Testis (tissue), 2 donors: ENCODE measurements at regions not wholly inside any gene's neighbourhood (a gene's known extent, or its start where the extent isn't known, plus 50 kb on each side); places are given as distances from the start of the nearest gene placed in this dataset.
A peak's percentile ranks its signal among the peaks of the same experiment; 100 is the strongest.
"Not testable (repeated sequence)": the region's sequence is repeated elsewhere in the genome, so short reads cannot be mapped to it uniquely, and the experiment has no call there.

ENCODE experiments used
- DNase-seq: peaks from one replicate; pipeline ENCODE4 v3.0.0-alpha.2; 2019
- H3K27ac ChIP-seq, 2 donors: fragments of 200-600 bp; sonication (generic); one replicate each; pipeline ENCODE4 v1.5.1; 2019
- H3K27me3 ChIP-seq: fragments of 200-600 bp; sonication (generic); one replicate; pipeline ENCODE4 v1.5.1; 2019
- H3K36me3 ChIP-seq: fragments of 200-600 bp; sonication (generic); one replicate; pipeline ENCODE4 v1.5.1; 2017; ENCODE audit warnings: low read depth; ENCODE audit errors: missing control alignments
- H3K4me1 ChIP-seq: fragments of 200-600 bp; sonication (generic); one replicate; pipeline ENCODE4 v1.5.1; 2019
- H3K4me3 ChIP-seq, 2 donors: fragments of 200-600 bp; sonication (generic); one replicate each; pipeline ENCODE4 v1.5.1; 2017 to 2019
- H3K9me3 ChIP-seq: fragments of 200-600 bp; sonication (generic); one replicate; pipeline ENCODE4 v1.5.1; 2017
- POLR2A ChIP-seq: fragments of 450-650 bp; IDR thresholded peaks from one replicate; pipeline ENCODE4 v1.6.1; 2017; ENCODE audit warnings: antibody characterized with exemption, mild to moderate bottlenecking, moderate library complexity
- WGBS, 2 donors: methylation state at CpG; one replicate each; pipeline ENCODE4 v1.1.5; 2018; 5-methylcytosine and 5-hydroxymethylcytosine counted together
- intact Hi-C: fragments of 100-400 bp; cut with DNase I; formaldehyde crosslinking; loops from one replicate; pipeline ENCODE4 v1.15.1; 2023; ENCODE audit warnings: low total_unique reads
- TF ChIP-seq, protein P1 (sequence below), 3 experiments: fragments of 450-650 bp in 2 of 3; fragments of 200-600 bp in 1 of 3; sonication (generic) in 1 of 3; IDR thresholded peaks; one replicate each; pipeline ENCODE4 v1.5.1; 2016 to 2019; ENCODE audit warnings: antibody characterized with exemption in 3 of 3, mild to moderate bottlenecking in 2 of 3, moderate library complexity in 1 of 3

DNA sequence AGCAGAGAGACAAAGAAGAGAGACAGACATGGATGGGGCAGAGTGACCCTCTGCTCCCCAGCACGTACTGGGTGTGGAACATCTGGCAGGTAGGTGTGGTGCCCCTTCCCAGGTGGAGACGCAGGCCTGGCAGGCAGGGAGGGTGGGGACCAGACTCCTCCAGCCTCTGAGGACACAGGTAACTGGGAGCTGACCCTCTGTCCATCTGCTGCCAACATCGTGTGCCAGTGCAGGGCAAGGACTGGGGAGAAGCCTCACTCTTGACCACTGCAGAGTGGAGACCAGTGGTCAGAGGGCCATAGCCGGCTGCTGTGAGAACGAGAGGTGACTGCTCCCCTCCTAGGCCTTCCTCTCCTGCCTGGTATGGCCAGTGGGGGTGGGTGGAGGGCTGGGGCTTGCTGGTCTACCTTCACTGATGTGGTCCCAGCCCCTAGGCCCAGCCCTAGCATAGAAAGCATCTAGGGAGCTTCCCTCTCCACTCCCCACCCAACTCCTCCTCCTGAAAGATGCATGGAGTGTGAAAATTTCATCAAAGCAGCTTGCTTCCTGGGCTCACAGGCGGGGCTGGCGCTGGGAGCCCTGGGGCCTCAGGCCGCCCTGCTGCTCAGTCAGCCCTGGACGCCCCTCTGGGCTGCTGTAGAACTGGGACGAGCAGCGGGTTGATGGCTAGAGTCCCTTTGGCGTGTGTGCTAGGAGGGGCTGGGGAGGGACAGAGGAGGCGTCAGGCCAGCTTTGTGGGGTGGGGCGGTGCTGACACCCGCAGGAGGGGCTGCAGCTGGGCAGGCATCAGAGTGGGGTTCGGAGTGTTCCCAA is 90.3 kb downstream of the PLXNA1 start:
- H3K36me3 ChIP-seq: no peaks in the 10 kb centered on the region
- no peaks in the 10 kb centered on the region for H3K9me3 ChIP-seq
- DNase-seq: peak; percentile 26
- no peak for TF ChIP-seq POLR2A
- TF ChIP-seq, protein P1, sequence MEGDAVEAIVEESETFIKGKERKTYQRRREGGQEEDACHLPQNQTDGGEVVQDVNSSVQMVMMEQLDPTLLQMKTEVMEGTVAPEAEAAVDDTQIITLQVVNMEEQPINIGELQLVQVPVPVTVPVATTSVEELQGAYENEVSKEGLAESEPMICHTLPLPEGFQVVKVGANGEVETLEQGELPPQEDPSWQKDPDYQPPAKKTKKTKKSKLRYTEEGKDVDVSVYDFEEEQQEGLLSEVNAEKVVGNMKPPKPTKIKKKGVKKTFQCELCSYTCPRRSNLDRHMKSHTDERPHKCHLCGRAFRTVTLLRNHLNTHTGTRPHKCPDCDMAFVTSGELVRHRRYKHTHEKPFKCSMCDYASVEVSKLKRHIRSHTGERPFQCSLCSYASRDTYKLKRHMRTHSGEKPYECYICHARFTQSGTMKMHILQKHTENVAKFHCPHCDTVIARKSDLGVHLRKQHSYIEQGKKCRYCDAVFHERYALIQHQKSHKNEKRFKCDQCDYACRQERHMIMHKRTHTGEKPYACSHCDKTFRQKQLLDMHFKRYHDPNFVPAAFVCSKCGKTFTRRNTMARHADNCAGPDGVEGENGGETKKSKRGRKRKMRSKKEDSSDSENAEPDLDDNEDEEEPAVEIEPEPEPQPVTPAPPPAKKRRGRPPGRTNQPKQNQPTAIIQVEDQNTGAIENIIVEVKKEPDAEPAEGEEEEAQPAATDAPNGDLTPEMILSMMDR (IDR thresholded peaks at IDR 0.05): no peak
- WGBS, 2 donors: 70 to 77% methylated on average over 10 to 16 of the region's 16 CpGs
- H3K27me3 ChIP-seq: no peaks in the 10 kb centered on the region
- no peak overlapping the region for H3K4me3 ChIP-seq
- intact Hi-C loops: no loop called here
- peaks cover 6% of the 10 kb centered on the region for H3K4me1 ChIP-seq
- H3K27ac ChIP-seq: no peak overlapping the region

DNA sequence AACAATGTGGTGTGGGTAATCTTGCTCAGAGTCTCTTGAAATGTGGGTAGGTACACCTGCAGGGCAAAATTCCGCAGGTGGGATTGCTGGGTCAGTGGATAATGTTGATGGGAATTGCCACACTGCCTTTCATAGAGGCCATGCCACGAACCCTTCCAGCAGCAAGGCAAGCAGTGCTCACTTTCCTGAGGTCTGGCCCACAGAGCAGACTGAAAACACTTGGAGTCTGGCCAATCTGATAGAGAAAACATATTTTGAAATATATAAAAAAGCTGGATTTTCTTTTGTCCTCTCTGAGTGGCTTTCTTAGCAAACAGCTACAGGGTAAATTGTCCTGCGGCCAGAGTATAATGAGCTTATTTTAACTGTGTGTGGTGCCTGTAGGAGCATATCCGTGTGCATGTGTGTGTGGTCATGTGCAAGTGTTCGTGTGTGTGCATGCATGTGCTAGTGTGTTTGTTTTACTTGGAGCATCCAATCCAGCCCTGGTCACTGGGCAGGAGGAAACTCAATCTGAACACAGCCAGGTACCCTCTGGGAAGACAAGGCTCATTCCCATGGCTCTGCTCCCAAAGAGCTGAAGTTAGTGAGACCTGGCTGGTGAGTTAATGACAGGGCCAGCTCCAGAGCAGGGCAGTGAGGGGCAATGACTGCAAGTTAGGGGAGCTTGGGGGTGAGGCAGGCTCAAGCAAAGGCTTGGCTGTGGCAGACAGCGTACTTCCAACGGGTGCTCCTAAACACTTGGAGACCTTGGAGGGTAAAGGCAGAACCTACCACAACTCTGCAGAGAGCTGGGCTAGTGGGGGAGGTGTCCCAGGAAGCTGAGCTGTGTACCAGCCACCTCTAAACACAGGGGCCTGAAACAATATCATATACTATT is 91.3 kb downstream of the PLXNA1 start:
- Histone ChIP-seq H3K4me1 (peaks cover 6% of the 10 kb centered on the region), H3K27ac (no peak overlapping the region), H3K4me3 (no peak overlapping the region), H3K9me3 (no peaks in the 10 kb centered on the region), H3K27me3 (no peaks in the 10 kb centered on the region), H3K36me3 (no peaks in the 10 kb centered on the region)
- DNase-seq: no peak
- intact Hi-C loops: no loop called here
- 64 to 65% methylated on average over 7 of the region's 7 CpGs for WGBS, 2 donors
- TF ChIP-seq POLR2A: no peak
- TF ChIP-seq, protein P1 (IDR thresholded peaks at IDR 0.05): no peak

DNA sequence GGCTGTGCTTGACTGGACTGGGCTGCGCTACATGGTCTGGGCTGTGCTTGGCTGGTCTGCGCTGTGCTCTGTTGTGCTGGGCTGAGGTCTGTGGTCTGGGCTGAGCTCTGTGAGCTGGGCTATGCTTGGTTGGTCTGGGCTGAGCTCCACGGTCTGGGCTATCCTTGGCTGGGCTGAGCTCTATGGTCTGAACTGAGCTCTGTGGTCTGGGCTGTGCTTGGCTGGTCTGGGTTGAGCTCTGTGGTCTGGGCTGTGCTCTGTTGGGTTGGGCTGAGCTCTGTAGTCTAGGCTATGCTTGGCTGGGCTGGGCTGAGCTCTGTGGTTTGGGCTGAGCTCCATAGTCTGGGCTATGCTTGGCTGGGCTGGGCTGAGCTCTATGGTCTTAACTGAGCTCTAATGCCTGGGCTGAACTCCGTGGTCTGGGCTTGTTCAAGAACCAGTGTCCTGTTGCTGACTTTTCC is 92.0 kb downstream of the PLXNA1 start:
- H3K36me3 ChIP-seq: no peaks in the 10 kb centered on the region
- H3K27ac ChIP-seq: no peak overlapping the region
- H3K4me1 ChIP-seq: peaks cover 6% of the 10 kb centered on the region
- no peaks in the 10 kb centered on the region for H3K27me3 ChIP-seq
- TF ChIP-seq POLR2A: no peak
- TF ChIP-seq, protein P1 (IDR thresholded peaks at IDR 0.05): no peak
- intact Hi-C loops: no loop called here
- WGBS, 2 donors: 50 to 80% methylated on average over 1 to 4 of the region's 4 CpGs
- DNase-seq: no peak
- no peak overlapping the region for H3K4me3 ChIP-seq
- H3K9me3 ChIP-seq: no peaks in the 10 kb centered on the region

DNA sequence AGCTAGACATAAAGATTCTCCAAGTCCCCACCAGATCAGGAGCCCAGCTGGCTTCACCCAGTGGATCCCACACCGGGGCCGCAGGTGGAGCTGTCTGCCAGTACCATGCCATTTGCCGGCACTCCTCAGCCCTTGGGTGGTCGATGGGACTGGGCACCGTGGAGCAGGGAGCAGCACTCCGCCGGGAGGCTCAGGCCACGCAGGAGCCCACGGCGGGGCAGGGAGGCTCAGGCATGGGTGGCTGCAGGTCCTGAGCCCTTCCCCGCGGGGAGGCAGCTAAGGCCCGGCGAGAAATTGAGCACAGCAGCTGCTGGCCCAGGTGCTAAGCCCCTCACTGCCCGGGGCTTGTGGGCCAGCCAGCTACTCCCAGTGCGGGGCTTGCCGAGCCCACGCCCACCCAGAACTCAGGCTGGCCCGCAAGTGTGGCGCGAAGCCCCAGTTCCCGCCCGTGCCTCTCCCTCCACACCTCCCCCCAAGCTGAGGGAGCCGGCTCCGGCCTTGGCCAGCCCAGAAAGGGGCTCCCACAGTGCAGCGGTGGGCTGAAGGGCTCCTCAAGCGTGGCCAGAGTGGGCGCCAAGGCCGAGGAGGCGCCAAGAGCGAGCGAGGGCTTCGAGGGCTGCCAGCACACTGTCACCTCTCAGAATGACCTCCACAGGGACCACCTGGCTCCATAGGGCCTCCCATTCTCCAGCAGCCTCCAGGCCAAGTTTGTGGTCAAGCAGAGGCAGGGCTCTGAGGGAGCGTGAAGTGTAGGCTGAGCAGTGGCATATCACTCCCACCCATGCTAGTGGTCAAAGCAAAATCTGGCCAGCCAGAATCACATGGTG is 93.5 kb downstream of the PLXNA1 start:
- H3K36me3 ChIP-seq, DNase-seq, H3K9me3 ChIP-seq, H3K27me3 ChIP-seq, H3K4me3 ChIP-seq, intact Hi-C loops, H3K4me1 ChIP-seq, H3K27ac ChIP-seq: not testable (repeated sequence)
- 20 to 96% methylated on average over 1 to 30 of the region's 34 CpGs for WGBS, 2 donors
